GM19328 (cell line): ENCODE measurements at regions not wholly inside any gene's neighbourhood (a gene's known extent, or its start where the extent isn't known, plus 50 kb on each side); places are given as distances from the start of the nearest gene placed in this dataset.

Source experiments
- ATAC-seq: cut with Tn5 transposase; IDR thresholded peaks from one replicate; pipeline ENCODE4 v1.9.1; 2021; ENCODE audit warnings: mild to moderate bottlenecking, moderate library complexity; ENCODE audit not compliant: unreplicated experiment

GRCh38 chr4:58561170-58561569 is 1451.0 kb upstream of the IGFBP7 start:
- ATAC-seq, result no peak

GRCh38 chr4:58560736-58561135 is 1450.6 kb upstream of the IGFBP7 start:
- ATAC-seq, result no peak

- no peak for ATAC-seq
Measured at GRCh38 chr4:58553679-58554078, 1443.5 kb upstream of the IGFBP7 start.

GRCh38 chr4:58553031-58553430 is 1442.8 kb upstream of the IGFBP7 start:
- no peak for ATAC-seq

GRCh38 chr4:58551676-58552075 is 1441.5 kb upstream of the IGFBP7 start:
- no peak for ATAC-seq

- ATAC-seq, result no peak
Measured at GRCh38 chr4:58543465-58543864, 1433.3 kb upstream of the IGFBP7 start.

- ATAC-seq, result no peak
Measured at GRCh38 chr4:58541926-58542325, 1431.7 kb upstream of the IGFBP7 start.

GRCh38 chr4:58522765-58523382 is 1412.7 kb upstream of the IGFBP7 start:
- ATAC-seq, result no peak

- ATAC-seq, result no peak
Measured at GRCh38 chr4:58515226-58515625, 1405.0 kb upstream of the IGFBP7 start.

- ATAC-seq, result no peak
Measured at GRCh38 chr4:58514299-58514698, 1404.1 kb upstream of the IGFBP7 start.

GRCh38 chr4:58510652-58511051 is 1400.5 kb upstream of the IGFBP7 start:
- ATAC-seq, result no peak

- no peak for ATAC-seq
Measured at GRCh38 chr4:58507079-58507478, 1396.9 kb upstream of the IGFBP7 start.

- ATAC-seq, result no peak
Measured at GRCh38 chr4:58502839-58503238, 1392.7 kb upstream of the IGFBP7 start.

GRCh38 chr4:58499182-58499581 is 1389.0 kb upstream of the IGFBP7 start:
- ATAC-seq, result no peak

GRCh38 chr4:58491620-58492019 is 1381.4 kb upstream of the IGFBP7 start:
- no peak for ATAC-seq

- no peak for ATAC-seq
Measured at GRCh38 chr4:58477950-58478349, 1367.8 kb upstream of the IGFBP7 start.

- ATAC-seq, result no peak
Measured at GRCh38 chr4:58477513-58477912, 1367.3 kb upstream of the IGFBP7 start.

- no peak for ATAC-seq
Measured at GRCh38 chr4:58475097-58475496, 1364.9 kb upstream of the IGFBP7 start.

GRCh38 chr4:58465031-58465430 is 1354.8 kb upstream of the IGFBP7 start:
- ATAC-seq, result no peak

GRCh38 chr4:58456727-58457384 is 1346.7 kb upstream of the IGFBP7 start:
- ATAC-seq, result no peak

GRCh38 chr4:58453956-58454355 is 1343.8 kb upstream of the IGFBP7 start:
- no peak for ATAC-seq

- no peak for ATAC-seq
Measured at GRCh38 chr4:58451707-58452106, 1341.5 kb upstream of the IGFBP7 start.

GRCh38 chr4:58435871-58436270 is 1325.7 kb upstream of the IGFBP7 start:
- ATAC-seq, result no peak
